ENCODE measurements at regions not wholly inside any gene's neighbourhood (a gene's known extent, or its start where the extent isn't known, plus 50 kb on each side); places are given as distances from the start of the nearest gene placed in this dataset.

GRCh38 chr3:190716211-190716610 lies 146.3 kb downstream of the GMNC start:
- no peak overlapping the region for H3K14ac ChIP-seq (ENCODE audit: insufficient read depth, low read length)
- no peaks in the 10 kb centered on the region for H3K9me3 ChIP-seq (ENCODE audit: control insufficient read depth, low read depth, low read length)
- H4K91ac ChIP-seq (ENCODE audit: insufficient read length, low read depth, low read length) = no peak overlapping the region
- no peak overlapping the region for H3K4me3 Mint-ChIP-seq
- no peaks in the 10 kb centered on the region for H3K36me3 Mint-ChIP-seq (ENCODE audit: insufficient read depth in 1 of 3, low read depth in 3 of 3)
- H4K20me1 ChIP-seq (ENCODE audit: control insufficient read depth, insufficient read depth, insufficient read length) = no peaks in the 10 kb centered on the region
- H3K23me2 ChIP-seq (ENCODE audit: insufficient read length, low read depth, low read length, poor library complexity, severe bottlenecking) = no peaks in the 10 kb centered on the region
- H3K9ac ChIP-seq (ENCODE audit: extremely low read depth, insufficient read length, low read length) = no peak overlapping the region
- no peak overlapping the region for H2AFZ ChIP-seq (ENCODE audit: low read length)
- H3K56ac ChIP-seq (ENCODE audit: insufficient read length, low read depth, low read length) = no peak overlapping the region
- no peaks in the 10 kb centered on the region for H3K4me1 ChIP-seq (ENCODE audit: insufficient read depth, low read length)
- no peak overlapping the region for H3K23ac ChIP-seq (ENCODE audit: insufficient read length, low read depth, low read length)
- H2BK5ac ChIP-seq (ENCODE audit: insufficient read length, low read length) = no peak overlapping the region
- H3K79me2 ChIP-seq (ENCODE audit: insufficient read depth, low read length) = no peaks in the 10 kb centered on the region
- H3K27ac Mint-ChIP-seq = no peak overlapping the region
- no peak overlapping the region for H3K18ac ChIP-seq (ENCODE audit: insufficient read length, low read depth, low read length)
- WGBS (ENCODE audit: extremely low coverage, insufficient read length, low lambda C conversion rate) = no CpG with 5 or more reads among the region's 2 CpGs
- no peak overlapping the region for H2BK12ac ChIP-seq (ENCODE audit: insufficient read length, low read depth, low read length)
- no peak overlapping the region for H3T11ph ChIP-seq (ENCODE audit: low read length)
- H3K27ac ChIP-seq (ENCODE audit: insufficient read length, low read depth, low read length) = no peak overlapping the region
- H3K4ac ChIP-seq (ENCODE audit: low read depth, low read length) = no peak overlapping the region
- H4K5ac ChIP-seq (ENCODE audit: insufficient read length, low read depth, low read length) = no peak overlapping the region
- no peak overlapping the region for H2BK20ac ChIP-seq (ENCODE audit: low read depth, low read length, poor library complexity, severe bottlenecking)
- H3K4me1 Mint-ChIP-seq = peaks cover 9% of the 10 kb centered on the region in 2 experiments; a peak in 3 of 4 replicates
- no peak overlapping the region for H2BK15ac ChIP-seq (ENCODE audit: low read depth, low read length)
- no peaks in the 10 kb centered on the region for H3K27me3 ChIP-seq (ENCODE audit: insufficient read depth, low read length)
- H2AK5ac ChIP-seq (ENCODE audit: insufficient read length, low read length) = no peak overlapping the region
- no peaks in the 10 kb centered on the region for H3K9me3 Mint-ChIP-seq
- H3K79me1 ChIP-seq (ENCODE audit: insufficient read depth, low read depth, low read length, poor library complexity, severe bottlenecking) = no peaks in the 10 kb centered on the region
- no peak overlapping the region for H4K8ac ChIP-seq (replicated peaks; ENCODE audit: insufficient read length, low read depth, low read length)
- no peak overlapping the region for H2BK120ac ChIP-seq (ENCODE audit: low read depth, low read length, poor library complexity, severe bottlenecking)
- no peak overlapping the region for H3K4me2 ChIP-seq (ENCODE audit: insufficient read depth, insufficient read length, low read length)
- no peak for TF ChIP-seq CTCF (conservative IDR thresholded peaks at IDR 0.05)
- no peaks in the 10 kb centered on the region for H3K27me3 Mint-ChIP-seq (ENCODE audit: low read depth)
- DNase-seq = no peak
